ENCODE measurements at regions not wholly inside any gene's neighbourhood (a gene's known extent, or its start where the extent isn't known, plus 50 kb on each side); places are given as distances from the start of the nearest gene placed in this dataset.
"Not testable (repeated sequence)": the region's sequence is repeated elsewhere in the genome, so short reads cannot be mapped to it uniquely, and the experiment has no call there.

DNA sequence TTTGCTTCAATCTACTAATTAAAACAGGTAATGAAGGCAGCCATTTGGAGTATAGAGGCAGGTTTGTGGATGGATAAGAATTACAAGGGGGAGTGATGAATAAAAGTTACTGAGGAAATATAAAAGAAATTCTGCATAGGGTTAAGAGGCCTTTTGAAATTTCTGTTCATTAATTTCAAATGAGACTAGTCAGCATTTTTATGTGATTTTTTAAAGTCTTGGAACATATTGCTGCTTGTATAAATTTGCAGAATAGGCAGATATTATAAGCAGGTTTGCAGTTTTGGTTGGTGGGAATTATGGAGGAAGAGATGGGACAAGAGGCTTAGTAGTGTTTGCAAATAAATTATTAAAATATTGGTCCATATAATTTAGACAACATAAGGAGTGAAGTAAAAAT is 750.4 kb upstream of the AGA start:
- H3K27ac ChIP-seq, result no peak overlapping the region
- TF ChIP-seq, protein P1, sequence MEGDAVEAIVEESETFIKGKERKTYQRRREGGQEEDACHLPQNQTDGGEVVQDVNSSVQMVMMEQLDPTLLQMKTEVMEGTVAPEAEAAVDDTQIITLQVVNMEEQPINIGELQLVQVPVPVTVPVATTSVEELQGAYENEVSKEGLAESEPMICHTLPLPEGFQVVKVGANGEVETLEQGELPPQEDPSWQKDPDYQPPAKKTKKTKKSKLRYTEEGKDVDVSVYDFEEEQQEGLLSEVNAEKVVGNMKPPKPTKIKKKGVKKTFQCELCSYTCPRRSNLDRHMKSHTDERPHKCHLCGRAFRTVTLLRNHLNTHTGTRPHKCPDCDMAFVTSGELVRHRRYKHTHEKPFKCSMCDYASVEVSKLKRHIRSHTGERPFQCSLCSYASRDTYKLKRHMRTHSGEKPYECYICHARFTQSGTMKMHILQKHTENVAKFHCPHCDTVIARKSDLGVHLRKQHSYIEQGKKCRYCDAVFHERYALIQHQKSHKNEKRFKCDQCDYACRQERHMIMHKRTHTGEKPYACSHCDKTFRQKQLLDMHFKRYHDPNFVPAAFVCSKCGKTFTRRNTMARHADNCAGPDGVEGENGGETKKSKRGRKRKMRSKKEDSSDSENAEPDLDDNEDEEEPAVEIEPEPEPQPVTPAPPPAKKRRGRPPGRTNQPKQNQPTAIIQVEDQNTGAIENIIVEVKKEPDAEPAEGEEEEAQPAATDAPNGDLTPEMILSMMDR (conservative IDR thresholded peaks at IDR 0.05), result no peak
- TF ChIP-seq ZFX (IDR thresholded peaks at IDR 0.05), result no peak

DNA sequence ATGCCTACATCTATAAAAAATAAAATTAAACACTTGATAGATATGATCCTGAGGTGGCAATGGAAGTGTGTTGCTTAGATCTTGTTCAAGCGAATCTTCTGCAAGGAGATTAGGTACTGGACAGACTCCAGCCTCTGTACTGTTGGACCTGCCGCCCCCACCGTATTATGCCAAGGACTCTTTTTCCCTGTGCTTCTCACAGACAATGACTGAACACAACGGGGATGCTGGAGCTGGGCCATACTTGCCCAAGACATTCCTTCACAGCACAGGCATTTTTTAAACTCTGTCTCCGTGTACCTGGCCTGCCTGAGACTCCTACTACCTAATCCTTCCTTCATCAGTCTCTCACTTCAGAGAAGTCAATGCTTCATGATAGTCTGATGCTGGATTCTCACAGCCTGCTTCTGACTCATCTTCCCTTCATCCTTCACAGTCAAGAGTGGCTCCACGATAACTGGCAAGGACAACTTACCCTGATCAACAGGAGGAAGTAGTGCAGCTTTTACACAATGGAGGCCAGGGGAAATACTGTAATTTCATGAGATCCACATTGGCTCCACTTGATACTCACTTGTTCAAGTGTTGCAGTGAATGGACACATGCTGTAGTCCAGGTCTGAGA is 754.6 kb upstream of the AGA start:
- no peak overlapping the region for H3K27ac ChIP-seq
- TF ChIP-seq ZFX (IDR thresholded peaks at IDR 0.05), result no peak
- TF ChIP-seq, protein P1 (conservative IDR thresholded peaks at IDR 0.05), result no peak

DNA sequence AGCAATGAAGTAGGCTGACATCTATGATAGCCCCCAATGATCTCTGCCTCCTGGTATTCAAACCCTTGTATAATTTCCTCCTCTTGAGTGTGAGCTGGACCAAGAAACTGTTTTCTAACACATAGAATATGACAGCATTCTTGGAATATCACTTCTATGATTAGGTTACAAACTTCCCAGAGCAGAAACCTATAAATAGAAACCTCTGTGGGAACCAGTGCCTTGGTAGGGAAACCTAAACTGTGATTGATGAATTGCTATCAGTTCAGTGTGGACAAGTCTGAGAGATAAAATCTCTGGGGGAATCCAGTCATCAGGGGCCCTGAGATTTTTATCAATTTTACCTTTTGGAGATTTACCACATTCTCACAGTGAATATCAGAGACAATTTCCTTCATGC is 756.5 kb upstream of the AGA start:
- H3K27ac ChIP-seq, result no peak overlapping the region
- TF ChIP-seq, protein P1 (conservative IDR thresholded peaks at IDR 0.05), result no peak
- no peak for TF ChIP-seq ZFX (IDR thresholded peaks at IDR 0.05)

DNA sequence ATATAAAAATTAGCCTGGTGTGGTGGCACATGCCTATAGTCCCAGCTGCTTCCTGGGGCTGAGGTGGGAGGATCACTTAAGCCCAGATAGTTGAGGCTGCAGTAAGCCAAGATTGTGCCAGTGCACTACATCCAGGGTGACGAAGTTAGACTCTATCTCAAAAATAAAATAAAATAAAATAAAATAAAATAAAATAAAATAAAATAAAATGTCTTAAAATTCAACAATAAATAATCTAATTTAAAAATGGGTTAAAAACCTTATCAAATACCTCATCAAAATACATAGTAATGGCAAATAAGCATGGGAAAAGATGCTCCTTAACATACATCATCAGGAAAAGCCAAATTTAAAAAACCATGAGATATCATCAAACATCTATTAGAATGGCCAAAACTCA is 760.2 kb upstream of the AGA start:
- TF ChIP-seq, protein P1 (conservative IDR thresholded peaks at IDR 0.05), result no peak
- TF ChIP-seq ZFX (IDR thresholded peaks at IDR 0.05), result no peak
- no peak overlapping the region for H3K27ac ChIP-seq

DNA sequence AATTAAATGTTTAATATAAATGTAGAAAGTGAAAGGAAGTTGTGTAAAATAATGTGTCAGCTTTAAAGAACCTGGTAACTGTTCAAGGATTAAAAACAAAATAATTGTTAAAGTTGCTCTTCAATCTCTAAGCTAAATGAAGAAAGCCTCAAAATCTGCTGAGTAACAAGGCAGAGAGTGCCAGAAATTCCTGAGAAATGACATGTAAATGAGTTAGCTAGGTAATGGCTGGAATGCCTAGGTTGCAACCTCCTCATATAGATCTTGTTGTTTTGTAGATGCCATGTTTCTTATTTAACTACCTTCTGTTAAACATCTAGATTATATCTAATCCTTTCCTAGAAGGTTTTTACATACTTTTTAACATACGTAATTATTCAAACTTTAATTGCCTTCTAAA is 763.6 kb upstream of the AGA start:
- no peak overlapping the region for H3K27ac ChIP-seq
- no peak for TF ChIP-seq ZFX (IDR thresholded peaks at IDR 0.05)
- TF ChIP-seq, protein P1 (conservative IDR thresholded peaks at IDR 0.05), result no peak

DNA sequence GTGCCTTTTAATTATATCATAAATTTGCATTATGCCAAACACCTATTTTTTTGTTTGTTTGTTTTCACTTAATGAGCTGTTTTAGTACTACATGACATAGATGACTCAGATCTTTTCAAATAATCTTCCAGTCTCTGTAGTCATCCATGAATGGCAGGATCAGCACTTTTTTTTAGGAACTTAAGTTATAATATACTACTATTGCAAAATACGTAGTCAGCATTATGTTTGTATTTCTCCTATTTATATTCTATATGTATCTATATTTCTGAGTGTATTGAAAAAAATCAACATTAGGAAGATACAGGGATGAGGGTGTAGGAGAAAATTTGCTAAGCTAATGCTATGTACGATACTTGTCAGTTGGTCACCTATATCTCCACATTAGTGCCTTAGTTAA is 773.1 kb upstream of the AGA start:
- H3K27ac ChIP-seq, result no peak overlapping the region
- TF ChIP-seq ZFX (IDR thresholded peaks at IDR 0.05), result no peak
- TF ChIP-seq, protein P1 (conservative IDR thresholded peaks at IDR 0.05), result no peak

DNA sequence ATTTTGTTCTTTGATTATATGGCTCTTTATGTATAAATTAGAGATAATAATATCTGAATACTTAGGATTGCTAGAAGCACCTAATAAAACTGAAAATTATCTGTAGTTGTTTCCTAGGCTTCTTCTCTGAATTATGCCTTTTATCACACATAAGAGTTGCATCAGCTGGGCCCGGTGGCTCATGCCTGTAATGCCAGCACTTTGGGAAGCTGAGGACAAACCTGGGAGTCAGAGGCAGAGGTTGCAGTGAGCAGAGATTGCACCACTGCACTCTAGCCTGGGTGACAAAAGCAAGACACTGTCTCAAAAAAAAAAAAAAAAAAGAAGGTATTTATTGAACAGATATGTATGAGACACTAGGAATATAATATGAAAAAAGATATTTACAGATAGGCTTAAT is 773.5 kb upstream of the AGA start:
- no peak overlapping the region for H3K27ac ChIP-seq
- TF ChIP-seq, protein P1 (conservative IDR thresholded peaks at IDR 0.05), result no peak
- no peak for TF ChIP-seq ZFX (IDR thresholded peaks at IDR 0.05)

DNA sequence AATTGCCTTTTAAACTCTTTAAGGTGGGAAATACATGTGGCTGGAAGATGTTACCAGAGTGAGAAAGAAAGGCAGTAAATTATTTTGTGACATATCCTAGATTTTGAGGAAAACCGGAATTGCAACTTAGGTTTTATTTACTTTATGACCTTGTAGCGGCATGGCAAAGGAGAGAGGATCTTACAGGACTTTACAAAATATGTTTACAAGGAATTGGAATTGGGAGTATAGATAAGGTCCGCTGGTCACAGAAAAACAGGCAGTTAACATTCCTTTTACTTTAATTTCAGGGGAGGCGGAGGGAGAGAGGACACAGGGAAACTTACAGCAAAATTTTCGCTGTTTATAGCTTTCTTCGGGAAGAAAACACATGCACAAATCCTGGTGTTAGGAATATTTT is 784.2 kb upstream of the AGA start:
- H3K27ac ChIP-seq, result not testable (repeated sequence)

Measured in C4-2B (cell line).